Caco-2 (cell line): ENCODE measurements at regions not wholly inside any gene's neighbourhood (a gene's known extent, or its start where the extent isn't known, plus 50 kb on each side); places are given as distances from the start of the nearest gene placed in this dataset.
A peak's percentile ranks its signal among the peaks of the same experiment; 100 is the strongest.

Experiments used
- BruUV-seq: library from RNA; stranded (reverse); fragments of 400-500 nt; replicated peaks from 2 replicates; lab custom pipeline; 2021; lab: Mats Ljungman, UMichigan
- CTCF ChIA-PET: fragments of 300-600 bp; sonication (Branson Sonifier 250); formaldehyde crosslinking; loops from one replicate; lab custom pipeline; 2022; ENCODE audit warnings: antibody characterized with exemption; lab: Charles Lee
- POLR2A ChIA-PET: fragments of 300-600 bp; sonication (Branson Sonifier 250); formaldehyde crosslinking; loops from one replicate; lab custom pipeline; 2022; ENCODE audit warnings: antibody characterized with exemption; lab: Charles Lee
- DNase-seq, 2 experiments: peaks; one replicate each; pipeline versions ENCODE4 v3.0.0 to v3.0.0-alpha.2; 2020 to 2022
- H3K27me3 ChIP-seq: replicated peaks from 2 replicates; pipeline ENCODE4 v1.6.0; 2011; ENCODE audit warnings: low read length; ENCODE audit not compliant: control insufficient read depth, insufficient read depth
- H3K36me3 ChIP-seq: 2 replicates; pipeline ENCODE4 v1.5.1; 2011; ENCODE audit warnings: low read length; ENCODE audit not compliant: control insufficient read depth, insufficient read depth
- H3K4me1 ChIP-seq: fragments of 250-450 bp; sonication (Bioruptor Pico); 2 replicates; pipeline ENCODE4 v1.5.1; 2020; ENCODE audit warnings: mild to moderate bottlenecking
- H3K4me3 ChIP-seq: 2 replicates; pipeline ENCODE4 v1.5.1; 2011; ENCODE audit warnings: low read depth, mild to moderate bottlenecking, control low read depth, low read length
- H3K9me3 ChIP-seq: fragments of 250-450 bp; sonication (Bioruptor Pico); 2 replicates; pipeline ENCODE4 v1.5.1; 2020; ENCODE audit warnings: mild to moderate bottlenecking, moderate library complexity
- H3K27ac Mint-ChIP-seq: one replicate; pipeline ENCODE4 v1.8.0; 2022; ENCODE audit warnings: mixed read lengths; ENCODE audit not compliant: unreplicated experiment
- H3K27me3 Mint-ChIP-seq: one replicate; pipeline ENCODE4 v1.8.0; 2022; ENCODE audit warnings: mixed read lengths; ENCODE audit not compliant: insufficient read depth, unreplicated experiment
- H3K36me3 Mint-ChIP-seq: one replicate; pipeline ENCODE4 v1.8.0; 2022; ENCODE audit warnings: mild to moderate bottlenecking, mixed read lengths; ENCODE audit not compliant: insufficient read depth, unreplicated experiment
- H3K4me1 Mint-ChIP-seq: one replicate; pipeline ENCODE4 v1.8.0; 2022; ENCODE audit warnings: low read depth, mixed read lengths; ENCODE audit not compliant: unreplicated experiment
- H3K4me3 Mint-ChIP-seq: one replicate; pipeline ENCODE4 v1.8.0; 2022; ENCODE audit warnings: mild to moderate bottlenecking, moderate library complexity, mixed read lengths; ENCODE audit not compliant: unreplicated experiment
- H3K9me3 Mint-ChIP-seq: one replicate; pipeline ENCODE4 v1.8.0; 2022; ENCODE audit warnings: mixed read lengths; ENCODE audit not compliant: unreplicated experiment
- CTCF ChIP-seq, 2 experiments: fragments of 200-600 bp in 1 of 2; IDR thresholded peaks; 1 replicate in 1 of 2; 2 replicates in 1 of 2; pipeline versions ENCODE4 v1.5.1 to v1.8.0; 2011 to 2022; ENCODE audit warnings: antibody characterized with exemption in 1 of 2, control low read depth in 1 of 2, inconsistent platforms in 1 of 2, low read depth in 1 of 2, low read length in 1 of 2, mild to moderate bottlenecking in 1 of 2, moderate library complexity in 1 of 2; ENCODE audit not compliant: insufficient read depth in 1 of 2, severe bottlenecking in 1 of 2, unreplicated experiment in 1 of 2
- intact Hi-C: fragments of 100-400 bp; cut with micrococcal nuclease; formaldehyde crosslinking; loops from one replicate; pipeline ENCODE4 v1.10.0; 2022; ENCODE audit not compliant: unreplicated experiment

- Histone ChIP-seq H3K4me1 (no peaks in the 10 kb centered on the region; the same call in 1 of the 2 replicates), H3K9me3 (no peaks in the 10 kb centered on the region), H3K36me3 (no peaks in the 10 kb centered on the region), H3K4me3 (peak overlapping the region; percentile 36), H3K27me3 (no peaks in the 10 kb centered on the region)
- Mint-ChIP-seq H3K27me3 (no peaks in the 10 kb centered on the region), H3K27ac (no peak overlapping the region), H3K4me3 (peak overlapping the region; percentile 73), H3K36me3 (peaks cover 23% of the 10 kb centered on the region), H3K9me3 (no peaks in the 10 kb centered on the region), H3K4me1 (peaks cover 6% of the 10 kb centered on the region)
- TF ChIP-seq CTCF (IDR thresholded peaks at IDR 0.05; ENCODE audit: insufficient read depth in 1 of 2, low read depth in 1 of 2, low read length in 1 of 2, severe bottlenecking in 1 of 2, unreplicated experiment in 1 of 2), result no peak
- ChIA-PET POLR2A (interaction anchor here (0.5 kb wide), 1 partner anchor 78 kb away, joined by 4 read pairs; no protein-coding TSS in a partner anchor), CTCF (no interaction called here)
- BruUV-seq, result no TSS peak
- peak; percentile 19 to 44 for DNase-seq
- intact Hi-C loops, result no loop called here
These were observed 120.5 kb downstream of the TRIM27 start for GRCh38 chr6:28803337-28803709.

- DNase-seq, result peak; percentile 71 to 76
- intact Hi-C loops, result no loop called here
- H3K36me3 Mint-ChIP-seq, result peaks cover 26% of the 10 kb centered on the region
- H3K4me1 ChIP-seq, result no peaks in the 10 kb centered on the region; the same call in 1 of the 2 replicates
- H3K27ac Mint-ChIP-seq, result peak overlapping the region; percentile 12
- no peaks in the 10 kb centered on the region for H3K4me1 Mint-ChIP-seq
- ChIA-PET POLR2A (no interaction called here), CTCF (no interaction called here)
- TF ChIP-seq CTCF (IDR thresholded peaks at IDR 0.05; ENCODE audit: insufficient read depth in 1 of 2, low read depth in 1 of 2, low read length in 1 of 2, severe bottlenecking in 1 of 2, unreplicated experiment in 1 of 2), result no peak
- H3K27me3 Mint-ChIP-seq, result no peaks in the 10 kb centered on the region
- no peaks in the 10 kb centered on the region for H3K9me3 Mint-ChIP-seq
- H3K27me3 ChIP-seq, result no peaks in the 10 kb centered on the region
- no TSS peak for BruUV-seq
- H3K4me3 ChIP-seq, result no peak overlapping the region
- H3K9me3 ChIP-seq, result no peaks in the 10 kb centered on the region
- peak overlapping the region; percentile 48 for H3K4me3 Mint-ChIP-seq
- no peaks in the 10 kb centered on the region for H3K36me3 ChIP-seq
These were observed 116.0 kb downstream of the TRIM27 start for GRCh38 chr6:28807682-28808280.

GRCh38 chr6:28808383-28808782 lies 115.4 kb downstream of the TRIM27 start:
- H3K4me1 ChIP-seq, result no peaks in the 10 kb centered on the region; the same call in 1 of the 2 replicates
- no peaks in the 10 kb centered on the region for H3K9me3 Mint-ChIP-seq
- ChIA-PET CTCF (no interaction called here), POLR2A (no interaction called here)
- peaks cover 21% of the 10 kb centered on the region for H3K36me3 Mint-ChIP-seq
- BruUV-seq, result no TSS peak
- TF ChIP-seq CTCF (IDR thresholded peaks at IDR 0.05; ENCODE audit: insufficient read depth in 1 of 2, low read depth in 1 of 2, low read length in 1 of 2, severe bottlenecking in 1 of 2, unreplicated experiment in 1 of 2), result no peak
- no peaks in the 10 kb centered on the region for H3K9me3 ChIP-seq
- no peaks in the 10 kb centered on the region for H3K4me1 Mint-ChIP-seq
- H3K36me3 ChIP-seq, result no peaks in the 10 kb centered on the region
- no peak overlapping the region for H3K4me3 ChIP-seq
- no peaks in the 10 kb centered on the region for H3K27me3 Mint-ChIP-seq
- DNase-seq, result no peak
- peak overlapping the region; percentile 48 for H3K4me3 Mint-ChIP-seq
- no peak overlapping the region for H3K27ac Mint-ChIP-seq
- H3K27me3 ChIP-seq, result no peaks in the 10 kb centered on the region
- intact Hi-C loops, result no loop called here
